ENCODE measurements at regions not wholly inside any gene's neighbourhood (a gene's known extent, or its start where the extent isn't known, plus 50 kb on each side); places are given as distances from the start of the nearest gene placed in this dataset.

- TF ChIP-seq KDM1A (IDR thresholded peaks at IDR 0.05; ENCODE audit: borderline replicate concordance, low read length) = no peak
Measured at GRCh38 chr18:40915724-40916123, 1039.3 kb upstream of the PIK3C3 start (continued).

All from H1 (cell line).